ENCODE measurements at regions not wholly inside any gene's neighbourhood (a gene's known extent, or its start where the extent isn't known, plus 50 kb on each side); places are given as distances from the start of the nearest gene placed in this dataset.

- TF ChIP-seq CTCF (IDR thresholded peaks at IDR 0.05) (no peak), EZH2 (IDR thresholded peaks at IDR 0.05) (no peak), EZH2phosphoT487 (IDR thresholded peaks at IDR 0.05) (no peak)
These were observed 476.9 kb upstream of the PRICKLE1 start for GRCh38 chr12:43066471-43066870.
